ENCODE measurements at regions not wholly inside any gene's neighbourhood (a gene's known extent, or its start where the extent isn't known, plus 50 kb on each side); places are given as distances from the start of the nearest gene placed in this dataset.

GRCh38 chr12:67797185-67797741 lies 148.7 kb downstream of the DYRK2 start:
- DNase-seq (ENCODE audit: low read depth): no peak

DNA sequence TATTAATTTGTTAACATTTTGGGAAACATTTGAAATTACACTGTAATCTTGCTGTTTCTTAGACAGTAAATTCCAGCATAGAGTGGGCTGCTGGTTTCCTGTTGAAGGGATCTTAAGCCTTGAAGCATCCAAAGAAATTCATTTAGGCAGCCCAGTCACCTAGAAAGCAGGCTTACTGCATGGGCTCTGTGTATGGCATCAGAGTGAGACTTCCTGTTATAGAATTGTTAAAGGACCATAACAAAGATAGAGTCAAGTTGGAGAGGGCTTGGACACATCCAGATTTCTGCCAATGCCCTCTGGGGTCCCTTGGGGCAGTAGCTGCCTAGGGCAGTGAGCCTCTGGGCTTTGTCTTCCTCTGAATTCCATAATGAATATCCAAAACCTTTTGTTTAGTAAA lies 149.2 kb downstream of the DYRK2 start:
- DNase-seq (ENCODE audit: low read depth): no peak

DNA sequence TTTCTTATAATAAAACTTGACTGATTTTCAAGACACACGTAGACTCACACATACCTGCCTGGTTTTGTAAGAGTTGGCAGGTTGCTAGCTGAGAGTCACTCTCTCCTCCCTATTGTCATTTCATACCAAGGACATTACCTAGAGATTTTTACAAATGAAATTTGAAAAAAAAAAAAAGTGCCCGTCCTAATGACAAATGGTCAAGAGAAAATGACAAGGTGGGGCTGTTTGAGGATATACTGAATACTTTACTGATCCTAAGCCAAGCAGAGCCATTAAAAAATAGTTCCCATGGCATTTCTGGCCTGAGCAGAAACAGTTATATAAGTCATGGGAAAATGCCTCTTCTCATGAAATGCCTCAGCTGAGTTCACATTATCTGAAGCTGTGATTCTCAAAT lies 150.2 kb downstream of the DYRK2 start:
- no peak for DNase-seq (ENCODE audit: low read depth)

DNA sequence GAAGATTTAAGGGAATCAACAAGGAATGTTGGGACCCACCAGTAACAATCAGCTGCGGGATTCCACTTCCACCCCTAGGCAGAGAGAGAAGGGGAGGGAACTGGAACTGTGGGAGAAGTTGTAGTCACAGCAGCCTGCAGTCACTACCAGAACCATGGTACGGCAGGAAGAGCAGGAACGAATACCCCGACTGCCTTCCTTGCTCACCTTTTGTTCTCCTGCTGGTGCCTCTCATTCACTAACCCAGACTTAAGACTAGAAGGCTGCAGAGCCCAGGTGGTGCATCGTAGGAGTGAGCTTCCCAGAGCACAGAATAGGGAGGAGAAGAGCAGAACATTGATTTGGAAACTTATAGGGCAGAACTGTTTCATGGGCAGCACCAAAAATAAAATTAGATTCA lies 154.2 kb downstream of the DYRK2 start:
- DNase-seq (ENCODE audit: low read depth): no peak

DNA sequence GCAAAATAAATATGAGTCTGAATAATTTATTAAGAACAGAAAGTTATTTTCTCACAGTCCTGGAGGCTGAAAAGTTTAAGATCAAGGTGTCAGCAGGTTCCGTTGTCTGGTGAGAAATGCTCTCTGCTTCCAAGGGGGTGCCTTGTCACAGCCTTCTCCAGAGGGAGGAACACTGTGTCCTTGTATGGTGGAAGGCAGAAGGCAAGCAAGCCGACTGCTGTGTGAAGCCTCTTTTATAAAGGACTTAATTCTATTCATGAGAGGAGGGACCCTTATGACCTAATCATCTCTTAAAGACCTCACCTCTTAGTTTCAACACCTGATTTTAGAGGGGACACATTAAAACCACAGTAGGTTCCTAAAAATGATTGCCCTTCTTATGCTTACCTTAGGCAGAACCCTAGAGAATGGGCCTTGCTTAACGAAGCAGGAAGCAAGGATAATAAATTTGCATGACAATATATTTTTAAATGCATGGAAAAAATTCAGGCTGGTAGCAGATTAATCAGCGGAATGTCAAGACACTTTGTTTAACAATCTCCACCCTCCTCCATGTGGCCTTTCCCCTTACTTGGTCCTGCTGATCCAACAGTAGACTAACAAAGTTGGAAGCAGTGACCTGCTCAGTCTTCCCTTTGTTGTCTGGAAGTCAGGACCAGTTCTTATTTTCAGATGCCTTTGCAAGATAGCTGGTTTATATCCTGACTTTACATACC lies 154.9 kb downstream of the DYRK2 start:
- no peak for DNase-seq (ENCODE audit: low read depth)

DNA sequence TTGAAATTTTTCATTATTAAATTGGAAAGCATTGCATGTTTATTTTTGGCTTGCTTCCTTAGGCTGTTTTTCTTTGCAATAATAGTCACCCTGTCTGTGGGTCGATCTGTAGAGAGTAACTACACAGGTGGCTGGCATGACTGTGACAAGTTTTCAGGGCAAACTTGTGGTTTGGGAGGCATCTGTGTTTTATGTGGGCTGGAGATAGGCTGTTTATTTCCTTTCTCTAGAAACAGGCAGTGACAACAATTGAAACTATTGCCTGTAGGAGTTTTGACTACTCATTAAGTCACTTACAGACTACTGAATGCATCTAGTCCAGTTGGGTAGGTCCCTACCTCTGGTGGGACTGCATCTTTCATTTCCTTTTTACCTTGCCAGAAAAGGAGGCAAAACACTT lies 155.6 kb downstream of the DYRK2 start:
- DNase-seq (ENCODE audit: low read depth): no peak

- no peak for DNase-seq (ENCODE audit: low read depth)
Measured at GRCh38 chr12:67807814-67808213, 159.3 kb downstream of the DYRK2 start.

- DNase-seq (ENCODE audit: low read depth): no peak
Measured at GRCh38 chr12:67810166-67810565, 161.6 kb downstream of the DYRK2 start.

DNA sequence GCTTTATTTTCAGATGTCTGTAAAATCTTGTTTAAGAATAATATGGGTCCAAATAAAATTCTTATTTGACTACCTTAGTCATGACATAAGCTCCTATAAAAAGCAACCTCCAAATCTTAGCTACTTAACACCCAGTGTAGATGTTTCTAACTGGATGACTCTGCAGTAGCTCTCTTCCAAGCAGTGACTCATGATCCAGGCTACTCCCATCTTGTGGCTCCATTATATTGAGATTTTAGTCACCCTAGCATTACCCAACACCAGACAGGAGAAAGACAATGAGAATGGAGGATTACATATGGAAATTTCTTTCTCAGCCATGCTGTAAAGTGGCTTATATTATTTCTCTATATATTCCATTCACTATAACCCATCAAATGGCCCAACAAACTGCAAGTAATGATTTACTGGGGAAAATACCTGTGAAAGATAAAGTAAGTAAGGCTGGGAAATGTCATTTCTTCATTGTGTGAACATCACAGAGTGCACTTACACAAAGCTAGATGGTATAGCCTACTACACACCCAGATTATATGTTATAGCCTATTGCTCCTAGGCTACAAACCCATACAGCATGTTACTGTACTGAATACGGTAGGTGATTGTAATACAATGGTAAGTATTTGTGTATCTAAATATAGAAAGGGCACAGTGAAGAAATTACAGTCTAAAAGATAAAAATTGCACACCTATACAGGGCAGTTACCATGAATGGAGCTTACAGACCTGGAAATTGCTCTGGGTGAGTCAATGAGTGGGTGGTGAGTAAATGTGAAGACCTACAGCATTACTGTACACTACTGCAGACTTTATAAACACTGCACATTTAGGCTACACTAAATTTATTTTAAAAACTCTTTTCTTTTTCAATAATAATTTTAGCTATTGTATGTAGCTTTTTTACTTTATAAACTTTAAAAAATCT lies 163.2 kb downstream of the DYRK2 start:
- peak; percentile 57 for DNase-seq (ENCODE audit: low read depth)

DNA sequence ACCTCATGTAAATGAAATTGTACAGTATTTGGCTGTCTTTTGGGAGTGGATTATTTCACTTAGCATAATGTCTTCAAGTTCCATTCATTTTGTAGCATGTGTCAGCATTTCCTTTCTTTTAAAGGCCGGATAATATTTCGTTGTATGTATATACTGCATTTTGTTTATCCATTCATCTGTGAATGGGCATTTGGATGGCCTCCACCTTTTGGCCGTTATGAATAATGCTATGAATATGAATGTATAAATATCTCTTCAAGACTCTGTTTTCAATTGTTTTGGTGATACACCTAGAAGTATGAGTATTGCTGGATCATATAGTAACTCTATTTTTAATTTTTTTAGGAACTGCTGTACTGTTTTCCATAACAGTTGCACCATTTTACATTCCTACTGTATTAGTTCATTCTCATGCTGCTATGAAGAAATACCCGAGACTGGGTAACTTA lies 164.9 kb downstream of the DYRK2 start:
- DNase-seq (ENCODE audit: low read depth): peak; percentile 31

DNA sequence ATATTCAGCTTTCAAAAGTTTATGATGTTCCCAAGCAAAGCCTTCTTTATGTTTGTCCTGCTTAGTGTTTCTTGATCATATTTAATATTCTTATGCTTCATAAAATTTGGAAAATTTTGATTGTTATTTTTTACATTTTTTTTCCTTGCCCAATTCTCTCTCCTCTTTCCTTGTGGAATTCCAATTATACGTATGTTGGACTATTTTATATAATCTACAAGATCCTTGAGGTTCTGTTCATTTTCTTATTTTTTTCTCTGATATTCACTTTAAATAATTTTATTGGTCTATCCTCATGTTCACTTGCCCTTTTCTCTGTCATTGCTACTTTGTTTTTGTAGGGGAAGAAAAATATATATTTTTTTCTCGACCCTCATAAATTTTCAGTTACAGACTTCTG lies 167.7 kb downstream of the DYRK2 start:
- DNase-seq (ENCODE audit: low read depth): no peak

DNA sequence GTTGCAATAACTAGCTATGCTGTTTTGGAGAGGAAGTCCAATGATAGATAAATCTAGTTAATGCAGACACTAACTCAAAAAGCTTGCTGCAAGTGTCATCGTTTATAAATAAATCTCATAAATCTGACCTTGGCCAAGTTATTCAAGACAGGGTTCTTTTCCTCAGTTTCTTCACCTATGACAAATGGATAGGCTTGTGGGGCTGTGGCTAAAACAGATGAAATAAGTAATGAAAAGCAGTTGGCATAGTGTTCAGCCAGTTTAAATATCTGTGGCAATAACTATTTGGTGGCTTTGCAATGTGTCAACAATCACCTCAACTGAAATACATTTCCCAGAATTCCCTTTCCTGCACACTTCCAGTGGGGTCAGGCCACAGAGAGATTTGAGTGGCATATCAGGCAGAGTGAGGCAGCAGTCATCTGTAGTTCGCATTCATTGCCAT lies 169.9 kb downstream of the DYRK2 start:
- no peak for DNase-seq (ENCODE audit: low read depth)

- DNase-seq (ENCODE audit: low read depth): no peak
Measured at GRCh38 chr12:67819902-67820301, 169.3 kb upstream of the IFNG-AS1 start.

DNA sequence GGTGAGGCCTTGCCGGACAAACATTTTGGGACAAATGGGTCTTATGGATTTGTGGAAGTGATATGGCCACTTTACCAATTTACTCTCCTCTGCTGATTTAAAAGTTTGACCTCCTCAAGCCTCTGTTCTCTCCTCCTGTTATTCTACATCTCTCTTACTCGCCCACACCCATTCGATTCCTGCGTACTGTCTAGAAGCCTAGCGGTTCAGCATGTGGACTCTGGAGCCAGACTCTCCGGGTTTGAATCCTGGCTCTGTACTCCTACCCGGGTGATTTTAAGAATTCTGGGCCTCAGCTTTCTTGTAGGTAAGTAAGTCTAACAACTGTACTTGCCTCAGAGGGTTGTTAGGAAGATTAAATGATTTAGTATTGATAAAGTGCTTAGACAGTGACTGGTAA lies 168.6 kb upstream of the IFNG-AS1 start:
- no peak for DNase-seq (ENCODE audit: low read depth)

DNA sequence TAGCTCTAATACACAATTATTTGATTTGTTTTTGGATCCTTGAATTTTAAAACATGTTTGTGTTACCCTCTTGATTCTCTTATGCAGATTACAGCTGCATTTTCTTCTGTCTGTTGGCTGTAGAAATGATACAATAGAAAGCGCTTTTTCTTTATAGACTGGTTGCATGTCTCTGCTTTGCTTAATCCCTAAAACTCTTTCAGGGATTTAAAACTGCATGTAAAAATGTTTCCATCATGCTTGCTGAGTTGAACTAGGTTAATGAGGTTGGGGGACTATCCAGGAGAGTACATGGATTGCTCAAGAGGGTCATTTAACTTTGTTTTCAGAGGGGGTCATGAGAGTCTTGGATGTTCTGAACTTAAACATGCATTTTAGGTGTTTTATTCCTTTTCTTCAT lies 166.4 kb upstream of the IFNG-AS1 start:
- DNase-seq (ENCODE audit: low read depth): no peak

GRCh38 chr12:67826148-67826547 lies 163.1 kb upstream of the IFNG-AS1 start:
- DNase-seq (ENCODE audit: low read depth): no peak

DNA sequence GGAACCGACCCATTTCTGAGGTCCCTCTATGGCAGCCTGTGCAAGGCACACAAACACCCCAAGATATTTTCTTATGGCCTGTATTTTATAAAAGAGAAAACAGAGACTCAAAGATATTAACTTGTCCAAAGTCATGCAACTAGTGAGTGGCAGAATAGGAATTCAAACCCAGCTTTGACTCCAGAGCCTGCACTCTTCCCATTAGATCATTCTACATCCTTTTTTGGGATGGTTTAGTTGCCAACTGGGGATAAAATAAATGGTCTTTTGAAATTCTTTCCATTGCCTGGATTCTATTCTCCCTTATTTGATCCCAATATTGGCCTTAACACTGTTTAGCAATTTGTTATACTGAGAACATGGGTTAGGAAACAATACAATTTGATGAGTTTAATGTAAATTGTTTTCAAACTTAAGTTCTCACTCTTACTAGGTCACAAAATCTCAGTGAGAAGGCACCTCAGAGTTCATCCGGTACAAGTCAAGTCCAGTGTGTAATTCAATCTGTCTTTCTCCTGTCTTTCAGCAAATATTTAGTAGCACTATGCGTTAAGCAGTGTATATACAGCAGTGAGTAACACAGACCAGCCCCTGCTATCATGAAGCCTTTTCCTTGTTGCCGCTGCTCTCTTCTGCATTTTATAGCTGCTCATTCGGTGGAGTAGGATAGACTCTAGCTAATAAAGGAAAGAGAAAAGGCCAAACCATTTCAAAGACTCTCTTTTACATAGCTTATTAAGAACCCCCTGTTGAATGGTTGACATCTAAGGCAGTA lies 162.1 kb upstream of the IFNG-AS1 start:
- DNase-seq (ENCODE audit: low read depth): no peak

DNA sequence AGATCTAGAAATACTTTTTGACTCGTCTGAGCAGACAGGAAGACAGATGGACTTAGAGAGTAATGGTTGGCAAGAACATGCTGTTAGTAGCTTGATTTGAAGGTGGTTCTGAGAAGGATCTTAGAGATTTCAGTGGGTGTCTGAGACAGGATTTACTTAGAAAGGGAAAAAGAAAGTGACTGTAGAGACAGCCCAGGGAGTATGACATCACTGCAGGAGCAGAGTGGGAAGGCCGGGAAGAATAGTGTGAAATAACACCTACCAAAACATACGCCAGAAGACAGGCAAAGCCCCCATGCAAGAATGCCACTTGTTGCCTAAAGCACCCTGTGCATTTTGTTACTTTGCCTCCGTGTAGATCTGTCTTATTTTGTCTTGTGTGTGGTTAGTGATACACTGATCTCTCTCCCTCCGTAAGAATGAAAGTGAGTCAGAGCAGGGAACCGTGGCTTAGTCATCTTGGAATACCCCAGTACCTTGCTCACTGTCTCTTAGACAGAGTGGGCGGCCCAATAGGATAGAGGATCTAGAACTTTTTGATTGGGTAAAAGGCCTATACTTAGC lies 161.3 kb upstream of the IFNG-AS1 start:
- peak; percentile 98 for DNase-seq (ENCODE audit: low read depth)

DNA sequence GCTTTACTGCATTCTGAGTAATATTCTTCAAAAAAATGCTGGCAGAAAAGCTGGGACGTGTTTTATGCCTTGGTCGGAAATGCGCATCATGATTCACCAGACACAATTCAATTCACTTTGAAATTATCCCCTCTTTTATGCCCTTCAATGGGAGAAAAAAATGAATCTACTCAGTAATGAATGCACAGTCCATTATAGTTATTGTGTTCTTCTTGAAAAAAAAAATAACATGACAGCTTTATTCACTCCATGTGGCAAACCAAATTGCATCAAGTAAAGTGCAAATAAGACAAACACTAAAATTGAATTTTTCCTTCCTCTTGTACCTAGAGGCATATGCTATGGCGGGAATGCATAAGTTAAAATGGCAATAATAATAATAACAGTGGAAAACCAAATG lies 159.4 kb upstream of the IFNG-AS1 start:
- DNase-seq (ENCODE audit: low read depth): no peak

- DNase-seq (ENCODE audit: low read depth): no peak
Measured at GRCh38 chr12:67832155-67832554, 157.1 kb upstream of the IFNG-AS1 start.

DNA sequence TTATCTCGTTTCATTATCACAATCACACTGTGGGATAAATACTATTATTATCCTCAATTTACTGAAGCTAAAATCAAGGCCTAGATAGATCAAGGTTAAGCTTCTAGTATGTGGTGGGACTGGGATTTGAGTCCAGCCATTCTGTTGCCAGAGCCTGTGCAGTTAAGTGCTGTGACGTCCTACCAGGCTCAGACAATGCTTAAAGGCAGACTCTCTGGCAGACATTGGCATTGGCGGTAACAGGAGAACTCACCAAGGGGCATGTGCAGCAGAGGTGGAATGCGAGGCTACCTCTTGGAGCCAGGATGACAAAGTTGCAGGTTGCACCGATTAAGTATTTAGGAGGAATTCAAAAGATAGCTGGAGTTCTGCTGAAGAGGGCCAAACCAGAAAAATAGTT lies 155.6 kb upstream of the IFNG-AS1 start:
- DNase-seq (ENCODE audit: low read depth): no peak

GRCh38 chr12:67837876-67838275 lies 151.4 kb upstream of the IFNG-AS1 start:
- DNase-seq (ENCODE audit: low read depth): no peak
